Testis (tissue), 2 donors: ENCODE measurements at regions not wholly inside any gene's neighbourhood (a gene's known extent, or its start where the extent isn't known, plus 50 kb on each side); places are given as distances from the start of the nearest gene placed in this dataset.

Source experiments
- DNase-seq: peaks from one replicate; pipeline ENCODE4 v3.0.0-alpha.2; 2019
- H3K27ac ChIP-seq, 2 donors: fragments of 200-600 bp; sonication (generic); one replicate each; pipeline ENCODE4 v1.5.1; 2019
- H3K27me3 ChIP-seq: fragments of 200-600 bp; sonication (generic); one replicate; pipeline ENCODE4 v1.5.1; 2019
- H3K36me3 ChIP-seq: fragments of 200-600 bp; sonication (generic); one replicate; pipeline ENCODE4 v1.5.1; 2017; ENCODE audit warnings: low read depth; ENCODE audit errors: missing control alignments
- H3K4me1 ChIP-seq: fragments of 200-600 bp; sonication (generic); one replicate; pipeline ENCODE4 v1.5.1; 2019
- H3K4me3 ChIP-seq, 2 donors: fragments of 200-600 bp; sonication (generic); one replicate each; pipeline ENCODE4 v1.5.1; 2017 to 2019
- H3K9me3 ChIP-seq: fragments of 200-600 bp; sonication (generic); one replicate; pipeline ENCODE4 v1.5.1; 2017
- CTCF ChIP-seq, 3 experiments: fragments of 450-650 bp in 2 of 3; fragments of 200-600 bp in 1 of 3; sonication (generic) in 1 of 3; IDR thresholded peaks; one replicate each; pipeline ENCODE4 v1.5.1; 2016 to 2019; ENCODE audit warnings: antibody characterized with exemption in 3 of 3, mild to moderate bottlenecking in 2 of 3, moderate library complexity in 1 of 3
- POLR2A ChIP-seq: fragments of 450-650 bp; IDR thresholded peaks from one replicate; pipeline ENCODE4 v1.6.1; 2017; ENCODE audit warnings: antibody characterized with exemption, mild to moderate bottlenecking, moderate library complexity
- WGBS, 2 donors: methylation state at CpG; one replicate each; pipeline ENCODE4 v1.1.5; 2018; 5-methylcytosine and 5-hydroxymethylcytosine counted together
- intact Hi-C: fragments of 100-400 bp; cut with DNase I; formaldehyde crosslinking; loops from one replicate; pipeline ENCODE4 v1.15.1; 2023; ENCODE audit warnings: low total_unique reads

- H3K4me3 ChIP-seq: no peak overlapping the region
- no peaks in the 10 kb centered on the region for H3K9me3 ChIP-seq
- no peak overlapping the region for H3K27ac ChIP-seq
- intact Hi-C loops: no loop called here
- H3K36me3 ChIP-seq: no peaks in the 10 kb centered on the region
- H3K27me3 ChIP-seq: no peaks in the 10 kb centered on the region
- no peak for DNase-seq
- WGBS, 2 donors: 70 to 79% methylated on average over 5 of the region's 5 CpGs
- TF ChIP-seq CTCF (IDR thresholded peaks at IDR 0.05) (no peak), POLR2A (no peak)
- H3K4me1 ChIP-seq: peaks cover 23% of the 10 kb centered on the region
Measured at GRCh38 chr9:104980039-104980654, 52.2 kb upstream of the ABCA1 start.

GRCh38 chr9:104981543-104982129 is 53.7 kb upstream of the ABCA1 start:
- 65 to 77% methylated on average over 8 of the region's 8 CpGs for WGBS, 2 donors
- intact Hi-C loops: no loop called here

GRCh38 chr9:104982543-104982942 is 54.6 kb upstream of the ABCA1 start:
- WGBS, 2 donors: 34 to 53% methylated on average over 3 of the region's 3 CpGs
- H3K27me3 ChIP-seq: no peaks in the 10 kb centered on the region
- DNase-seq: peak; percentile 70
- no peaks in the 10 kb centered on the region for H3K9me3 ChIP-seq
- TF ChIP-seq POLR2A (no peak), CTCF (IDR thresholded peaks at IDR 0.05) (no peak)
- peak overlapping the region in 1 of 2 donors; percentile 42 for H3K27ac ChIP-seq
- no peaks in the 10 kb centered on the region for H3K36me3 ChIP-seq
- peaks cover 23% of the 10 kb centered on the region for H3K4me1 ChIP-seq
- H3K4me3 ChIP-seq: no peak overlapping the region
- intact Hi-C loops: no loop called here

More at GRCh38 chr9:104981543-104982129, 53.7 kb upstream of the ABCA1 start:
- no peak for DNase-seq
- Histone ChIP-seq H3K4me1 (peaks cover 23% of the 10 kb centered on the region), H3K36me3 (no peaks in the 10 kb centered on the region), H3K27ac (no peak overlapping the region), H3K9me3 (no peaks in the 10 kb centered on the region), H3K4me3 (no peak overlapping the region), H3K27me3 (no peaks in the 10 kb centered on the region)
- TF ChIP-seq POLR2A: no peak

- Histone ChIP-seq H3K36me3 (no peaks in the 10 kb centered on the region), H3K4me1 (peaks cover 23% of the 10 kb centered on the region), H3K9me3 (no peaks in the 10 kb centered on the region), H3K4me3 (no peak overlapping the region), H3K27me3 (no peaks in the 10 kb centered on the region), H3K27ac (peak overlapping the region in 1 of 2 donors; percentile 42)
- WGBS, 2 donors: 38 to 45% methylated on average over 3 of the region's 3 CpGs
- no peak for TF ChIP-seq POLR2A
- no peak for TF ChIP-seq CTCF (IDR thresholded peaks at IDR 0.05)
- intact Hi-C loops: no loop called here
- no peak for DNase-seq
Measured at GRCh38 chr9:104983491-104983890, 55.5 kb upstream of the ABCA1 start.

- no peaks in the 10 kb centered on the region for H3K36me3 ChIP-seq
- 49 to 70% methylated on average over 5 of the region's 5 CpGs for WGBS, 2 donors
- no peaks in the 10 kb centered on the region for H3K9me3 ChIP-seq
- intact Hi-C loops: no loop called here
- peaks cover 23% of the 10 kb centered on the region for H3K4me1 ChIP-seq
- H3K4me3 ChIP-seq: no peak overlapping the region
- H3K27ac ChIP-seq: no peak overlapping the region
- no peaks in the 10 kb centered on the region for H3K27me3 ChIP-seq
- TF ChIP-seq CTCF (IDR thresholded peaks at IDR 0.05) (no peak), POLR2A (no peak)
- DNase-seq: no peak
Measured at GRCh38 chr9:104984121-104984520, 56.2 kb upstream of the ABCA1 start.
